Panc1 (cell line): ENCODE measurements at regions not wholly inside any gene's neighbourhood (a gene's known extent, or its start where the extent isn't known, plus 50 kb on each side); places are given as distances from the start of the nearest gene placed in this dataset.

ENCODE experiments used
- TF ChIP-seq, protein P1 (sequence below): fragments of 450-650 bp; IDR thresholded peaks from 2 replicates; pipeline ENCODE4 v1.5.1; 2017; ENCODE audit warnings: mild to moderate bottlenecking
- TF ChIP-seq, protein P2 (sequence below), 2 experiments: IDR thresholded peaks; 2 replicates each; pipeline ENCODE4 v1.6.1; 2011 to 2012; ENCODE audit warnings: low read depth in 2 of 2, control low read depth in 1 of 2, low read length in 1 of 2, mild to moderate bottlenecking in 1 of 2, moderate library complexity in 1 of 2; ENCODE audit not compliant: insufficient read depth in 1 of 2

GRCh38 chr6:91754691-91755090 lies 1167.8 kb upstream of the MAP3K7 start:
- TF ChIP-seq, protein P1, sequence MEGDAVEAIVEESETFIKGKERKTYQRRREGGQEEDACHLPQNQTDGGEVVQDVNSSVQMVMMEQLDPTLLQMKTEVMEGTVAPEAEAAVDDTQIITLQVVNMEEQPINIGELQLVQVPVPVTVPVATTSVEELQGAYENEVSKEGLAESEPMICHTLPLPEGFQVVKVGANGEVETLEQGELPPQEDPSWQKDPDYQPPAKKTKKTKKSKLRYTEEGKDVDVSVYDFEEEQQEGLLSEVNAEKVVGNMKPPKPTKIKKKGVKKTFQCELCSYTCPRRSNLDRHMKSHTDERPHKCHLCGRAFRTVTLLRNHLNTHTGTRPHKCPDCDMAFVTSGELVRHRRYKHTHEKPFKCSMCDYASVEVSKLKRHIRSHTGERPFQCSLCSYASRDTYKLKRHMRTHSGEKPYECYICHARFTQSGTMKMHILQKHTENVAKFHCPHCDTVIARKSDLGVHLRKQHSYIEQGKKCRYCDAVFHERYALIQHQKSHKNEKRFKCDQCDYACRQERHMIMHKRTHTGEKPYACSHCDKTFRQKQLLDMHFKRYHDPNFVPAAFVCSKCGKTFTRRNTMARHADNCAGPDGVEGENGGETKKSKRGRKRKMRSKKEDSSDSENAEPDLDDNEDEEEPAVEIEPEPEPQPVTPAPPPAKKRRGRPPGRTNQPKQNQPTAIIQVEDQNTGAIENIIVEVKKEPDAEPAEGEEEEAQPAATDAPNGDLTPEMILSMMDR: no peak
- TF ChIP-seq, protein P2, sequence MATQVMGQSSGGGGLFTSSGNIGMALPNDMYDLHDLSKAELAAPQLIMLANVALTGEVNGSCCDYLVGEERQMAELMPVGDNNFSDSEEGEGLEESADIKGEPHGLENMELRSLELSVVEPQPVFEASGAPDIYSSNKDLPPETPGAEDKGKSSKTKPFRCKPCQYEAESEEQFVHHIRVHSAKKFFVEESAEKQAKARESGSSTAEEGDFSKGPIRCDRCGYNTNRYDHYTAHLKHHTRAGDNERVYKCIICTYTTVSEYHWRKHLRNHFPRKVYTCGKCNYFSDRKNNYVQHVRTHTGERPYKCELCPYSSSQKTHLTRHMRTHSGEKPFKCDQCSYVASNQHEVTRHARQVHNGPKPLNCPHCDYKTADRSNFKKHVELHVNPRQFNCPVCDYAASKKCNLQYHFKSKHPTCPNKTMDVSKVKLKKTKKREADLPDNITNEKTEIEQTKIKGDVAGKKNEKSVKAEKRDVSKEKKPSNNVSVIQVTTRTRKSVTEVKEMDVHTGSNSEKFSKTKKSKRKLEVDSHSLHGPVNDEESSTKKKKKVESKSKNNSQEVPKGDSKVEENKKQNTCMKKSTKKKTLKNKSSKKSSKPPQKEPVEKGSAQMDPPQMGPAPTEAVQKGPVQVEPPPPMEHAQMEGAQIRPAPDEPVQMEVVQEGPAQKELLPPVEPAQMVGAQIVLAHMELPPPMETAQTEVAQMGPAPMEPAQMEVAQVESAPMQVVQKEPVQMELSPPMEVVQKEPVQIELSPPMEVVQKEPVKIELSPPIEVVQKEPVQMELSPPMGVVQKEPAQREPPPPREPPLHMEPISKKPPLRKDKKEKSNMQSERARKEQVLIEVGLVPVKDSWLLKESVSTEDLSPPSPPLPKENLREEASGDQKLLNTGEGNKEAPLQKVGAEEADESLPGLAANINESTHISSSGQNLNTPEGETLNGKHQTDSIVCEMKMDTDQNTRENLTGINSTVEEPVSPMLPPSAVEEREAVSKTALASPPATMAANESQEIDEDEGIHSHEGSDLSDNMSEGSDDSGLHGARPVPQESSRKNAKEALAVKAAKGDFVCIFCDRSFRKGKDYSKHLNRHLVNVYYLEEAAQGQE (IDR thresholded peaks at IDR 0.05; ENCODE audit: insufficient read depth in 1 of 2, low read depth in 2 of 2, low read length in 1 of 2): no peak
